ENCODE measurements at regions not wholly inside any gene's neighbourhood (a gene's known extent, or its start where the extent isn't known, plus 50 kb on each side); places are given as distances from the start of the nearest gene placed in this dataset.

GRCh38 chr5:10099548-10099947 is 150.1 kb downstream of the ATPSCKMT start:
- no peak for TF ChIP-seq CTCF (tag by site-specific recombination; IDR thresholded peaks at IDR 0.05)
- no peak for TF ChIP-seq REST (tag by site-specific recombination; IDR thresholded peaks at IDR 0.05)
- no peak for TF ChIP-seq PRDM1 (tag by site-specific recombination; IDR thresholded peaks at IDR 0.05)

Data from HEK293 (cell line).